ENCODE measurements at regions not wholly inside any gene's neighbourhood (a gene's known extent, or its start where the extent isn't known, plus 50 kb on each side); places are given as distances from the start of the nearest gene placed in this dataset.

DNA sequence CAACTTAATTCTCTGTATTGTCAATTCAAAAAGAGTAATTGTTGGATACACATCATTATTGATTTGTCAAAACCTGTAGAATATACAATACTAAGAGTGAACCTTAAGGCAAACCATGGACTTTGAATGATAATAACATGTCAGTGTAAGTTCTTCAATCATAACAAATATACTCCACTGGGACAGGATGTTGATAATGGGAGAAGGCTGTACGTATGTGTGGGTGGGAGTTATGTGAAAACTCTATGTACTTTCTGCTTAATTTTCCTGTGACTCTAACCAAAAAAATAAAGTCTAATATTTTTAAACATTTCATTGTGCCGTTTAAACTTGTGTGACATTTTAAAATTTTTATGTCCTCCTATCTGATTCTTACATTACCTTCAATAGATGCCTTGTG is 526.7 kb downstream of the SUCLA2 start:
- Histone ChIP-seq H3K4me3 (ENCODE audit: low read depth, low read length) (no peak overlapping the region), H3K9me3 (ENCODE audit: control insufficient read depth, insufficient read depth, low read depth, low read length) (no peaks in the 10 kb centered on the region), H3K4me1 (ENCODE audit: control insufficient read depth, insufficient read depth, low read length) (no peaks in the 10 kb centered on the region), H3K36me3 (ENCODE audit: control insufficient read depth in 2 of 2, insufficient read depth in 1 of 2, low read length in 2 of 2) (no peaks in the 10 kb centered on the region), H3K27ac (ENCODE audit: extremely low read depth, low read depth, low read length) (no peak overlapping the region)
- ChIA-PET CTCF (no interaction called here), POLR2A (no interaction called here)
- TF ChIP-seq, protein P1, sequence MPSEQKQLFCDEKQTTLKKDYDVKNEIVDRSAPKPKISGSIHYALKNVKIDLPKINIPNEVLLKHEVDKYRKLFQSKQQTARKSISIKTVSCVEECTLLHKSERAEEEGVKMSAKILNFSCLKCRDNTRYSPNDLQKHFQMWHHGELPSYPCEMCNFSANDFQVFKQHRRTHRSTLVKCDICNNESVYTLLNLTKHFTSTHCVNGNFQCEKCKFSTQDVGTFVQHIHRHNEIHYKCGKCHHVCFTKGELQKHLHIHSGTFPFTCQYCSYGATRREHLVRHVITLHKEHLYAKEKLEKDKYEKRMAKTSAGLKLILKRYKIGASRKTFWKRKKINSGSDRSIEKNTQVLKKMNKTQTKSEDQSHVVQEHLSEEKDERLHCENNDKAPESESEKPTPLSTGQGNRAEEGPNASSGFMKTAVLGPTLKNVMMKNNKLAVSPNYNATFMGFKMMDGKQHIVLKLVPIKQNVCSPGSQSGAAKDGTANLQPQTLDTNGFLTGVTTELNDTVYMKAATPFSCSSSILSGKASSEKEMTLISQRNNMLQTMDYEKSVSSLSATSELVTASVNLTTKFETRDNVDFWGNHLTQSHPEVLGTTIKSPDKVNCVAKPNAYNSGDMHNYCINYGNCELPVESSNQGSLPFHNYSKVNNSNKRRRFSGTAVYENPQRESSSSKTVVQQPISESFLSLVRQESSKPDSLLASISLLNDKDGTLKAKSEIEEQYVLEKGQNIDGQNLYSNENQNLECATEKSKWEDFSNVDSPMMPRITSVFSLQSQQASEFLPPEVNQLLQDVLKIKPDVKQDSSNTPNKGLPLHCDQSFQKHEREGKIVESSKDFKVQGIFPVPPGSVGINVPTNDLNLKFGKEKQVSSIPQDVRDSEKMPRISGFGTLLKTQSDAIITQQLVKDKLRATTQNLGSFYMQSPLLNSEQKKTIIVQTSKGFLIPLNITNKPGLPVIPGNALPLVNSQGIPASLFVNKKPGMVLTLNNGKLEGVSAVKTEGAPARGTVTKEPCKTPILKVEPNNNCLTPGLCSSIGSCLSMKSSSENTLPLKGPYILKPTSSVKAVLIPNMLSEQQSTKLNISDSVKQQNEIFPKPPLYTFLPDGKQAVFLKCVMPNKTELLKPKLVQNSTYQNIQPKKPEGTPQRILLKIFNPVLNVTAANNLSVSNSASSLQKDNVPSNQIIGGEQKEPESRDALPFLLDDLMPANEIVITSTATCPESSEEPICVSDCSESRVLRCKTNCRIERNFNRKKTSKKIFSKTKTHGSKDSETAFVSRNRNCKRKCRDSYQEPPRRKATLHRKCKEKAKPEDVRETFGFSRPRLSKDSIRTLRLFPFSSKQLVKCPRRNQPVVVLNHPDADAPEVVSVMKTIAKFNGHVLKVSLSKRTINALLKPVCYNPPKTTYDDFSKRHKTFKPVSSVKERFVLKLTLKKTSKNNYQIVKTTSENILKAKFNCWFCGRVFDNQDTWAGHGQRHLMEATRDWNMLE (tag by site-specific recombination; conservative IDR thresholded peaks at IDR 0.05; ENCODE audit: low read depth), result no peak
- TF ChIP-seq ZFP3 (tag by site-specific recombination; IDR thresholded peaks at IDR 0.05; ENCODE audit: low read depth), result no peak
- TF ChIP-seq ZEB2 (tag by site-specific recombination; IDR thresholded peaks at IDR 0.05), result no peak
- TF ChIP-seq ZNF394 (tag by site-specific recombination; IDR thresholded peaks at IDR 0.05; ENCODE audit: borderline replicate concordance), result no peak
- no peak for TF ChIP-seq ZNF266 (tag by site-specific recombination; IDR thresholded peaks at IDR 0.05; ENCODE audit: low read depth)
- TF ChIP-seq, protein P2, sequence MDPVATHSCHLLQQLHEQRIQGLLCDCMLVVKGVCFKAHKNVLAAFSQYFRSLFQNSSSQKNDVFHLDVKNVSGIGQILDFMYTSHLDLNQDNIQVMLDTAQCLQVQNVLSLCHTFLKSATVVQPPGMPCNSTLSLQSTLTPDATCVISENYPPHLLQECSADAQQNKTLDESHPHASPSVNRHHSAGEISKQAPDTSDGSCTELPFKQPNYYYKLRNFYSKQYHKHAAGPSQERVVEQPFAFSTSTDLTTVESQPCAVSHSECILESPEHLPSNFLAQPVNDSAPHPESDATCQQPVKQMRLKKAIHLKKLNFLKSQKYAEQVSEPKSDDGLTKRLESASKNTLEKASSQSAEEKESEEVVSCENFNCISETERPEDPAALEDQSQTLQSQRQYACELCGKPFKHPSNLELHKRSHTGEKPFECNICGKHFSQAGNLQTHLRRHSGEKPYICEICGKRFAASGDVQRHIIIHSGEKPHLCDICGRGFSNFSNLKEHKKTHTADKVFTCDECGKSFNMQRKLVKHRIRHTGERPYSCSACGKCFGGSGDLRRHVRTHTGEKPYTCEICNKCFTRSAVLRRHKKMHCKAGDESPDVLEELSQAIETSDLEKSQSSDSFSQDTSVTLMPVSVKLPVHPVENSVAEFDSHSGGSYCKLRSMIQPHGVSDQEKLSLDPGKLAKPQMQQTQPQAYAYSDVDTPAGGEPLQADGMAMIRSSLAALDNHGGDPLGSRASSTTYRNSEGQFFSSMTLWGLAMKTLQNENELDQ (tag by site-specific recombination; IDR thresholded peaks at IDR 0.05; ENCODE audit: low read depth), result no peak
- no peak for TF ChIP-seq ZNF157 (tag by site-specific recombination; IDR thresholded peaks at IDR 0.05)
- no peak for TF ChIP-seq ZNF311 (tag by site-specific recombination; IDR thresholded peaks at IDR 0.05; ENCODE audit: borderline replicate concordance)
- no peak for TF ChIP-seq ZNF560 (tag by site-specific recombination; IDR thresholded peaks at IDR 0.05; ENCODE audit: borderline replicate concordance)
- no peak for TF ChIP-seq ZFP37 (tag by site-specific recombination; IDR thresholded peaks at IDR 0.05)
- no peak for TF ChIP-seq ZNF2 (tag by site-specific recombination; IDR thresholded peaks at IDR 0.05)
- TF ChIP-seq, protein P3, sequence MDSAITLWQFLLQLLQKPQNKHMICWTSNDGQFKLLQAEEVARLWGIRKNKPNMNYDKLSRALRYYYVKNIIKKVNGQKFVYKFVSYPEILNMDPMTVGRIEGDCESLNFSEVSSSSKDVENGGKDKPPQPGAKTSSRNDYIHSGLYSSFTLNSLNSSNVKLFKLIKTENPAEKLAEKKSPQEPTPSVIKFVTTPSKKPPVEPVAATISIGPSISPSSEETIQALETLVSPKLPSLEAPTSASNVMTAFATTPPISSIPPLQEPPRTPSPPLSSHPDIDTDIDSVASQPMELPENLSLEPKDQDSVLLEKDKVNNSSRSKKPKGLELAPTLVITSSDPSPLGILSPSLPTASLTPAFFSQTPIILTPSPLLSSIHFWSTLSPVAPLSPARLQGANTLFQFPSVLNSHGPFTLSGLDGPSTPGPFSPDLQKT (IDR thresholded peaks at IDR 0.05; ENCODE audit: borderline replicate concordance, low read depth, low read length), result no peak
- TF ChIP-seq REPIN1 (tag by site-specific recombination; IDR thresholded peaks at IDR 0.05; ENCODE audit: low read depth), result no peak
- no peak for TF ChIP-seq KLF7 (tag by site-specific recombination; IDR thresholded peaks at IDR 0.05; ENCODE audit: borderline replicate concordance)
- no peak for TF ChIP-seq ZNF629 (tag by site-specific recombination; IDR thresholded peaks at IDR 0.05)
- TF ChIP-seq ZNF558 (tag by site-specific recombination; IDR thresholded peaks at IDR 0.05), result no peak
- TF ChIP-seq BCL11B (tag by site-specific recombination; IDR thresholded peaks at IDR 0.05; ENCODE audit: low read depth), result no peak

DNA sequence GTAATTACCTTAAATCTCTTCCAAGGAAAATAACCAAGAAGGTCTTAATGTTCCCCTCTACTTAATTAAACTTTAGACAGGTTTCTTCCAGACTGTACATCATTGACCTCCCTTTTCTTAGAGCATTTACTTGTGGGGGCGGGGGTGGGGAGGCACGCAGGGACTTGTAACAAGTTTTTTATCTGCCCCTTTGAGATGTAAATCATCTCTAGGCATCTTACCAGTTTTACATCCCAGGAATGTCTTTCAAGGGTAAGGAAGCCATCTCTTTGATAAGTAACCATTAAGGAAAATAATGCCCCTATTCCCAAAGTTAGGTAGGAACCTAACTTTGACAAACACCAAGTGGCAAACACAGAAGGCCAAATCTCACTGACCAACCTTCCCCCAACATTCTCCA is 528.6 kb downstream of the SUCLA2 start:
- Histone ChIP-seq H3K4me3 (ENCODE audit: low read depth, low read length) (no peak overlapping the region), H3K27ac (ENCODE audit: extremely low read depth, low read depth, low read length) (no peak overlapping the region)
- no peak for TF ChIP-seq ZNF391 (tag by site-specific recombination; IDR thresholded peaks at IDR 0.05; ENCODE audit: borderline replicate concordance, low read depth)
- TF ChIP-seq, protein P4, sequence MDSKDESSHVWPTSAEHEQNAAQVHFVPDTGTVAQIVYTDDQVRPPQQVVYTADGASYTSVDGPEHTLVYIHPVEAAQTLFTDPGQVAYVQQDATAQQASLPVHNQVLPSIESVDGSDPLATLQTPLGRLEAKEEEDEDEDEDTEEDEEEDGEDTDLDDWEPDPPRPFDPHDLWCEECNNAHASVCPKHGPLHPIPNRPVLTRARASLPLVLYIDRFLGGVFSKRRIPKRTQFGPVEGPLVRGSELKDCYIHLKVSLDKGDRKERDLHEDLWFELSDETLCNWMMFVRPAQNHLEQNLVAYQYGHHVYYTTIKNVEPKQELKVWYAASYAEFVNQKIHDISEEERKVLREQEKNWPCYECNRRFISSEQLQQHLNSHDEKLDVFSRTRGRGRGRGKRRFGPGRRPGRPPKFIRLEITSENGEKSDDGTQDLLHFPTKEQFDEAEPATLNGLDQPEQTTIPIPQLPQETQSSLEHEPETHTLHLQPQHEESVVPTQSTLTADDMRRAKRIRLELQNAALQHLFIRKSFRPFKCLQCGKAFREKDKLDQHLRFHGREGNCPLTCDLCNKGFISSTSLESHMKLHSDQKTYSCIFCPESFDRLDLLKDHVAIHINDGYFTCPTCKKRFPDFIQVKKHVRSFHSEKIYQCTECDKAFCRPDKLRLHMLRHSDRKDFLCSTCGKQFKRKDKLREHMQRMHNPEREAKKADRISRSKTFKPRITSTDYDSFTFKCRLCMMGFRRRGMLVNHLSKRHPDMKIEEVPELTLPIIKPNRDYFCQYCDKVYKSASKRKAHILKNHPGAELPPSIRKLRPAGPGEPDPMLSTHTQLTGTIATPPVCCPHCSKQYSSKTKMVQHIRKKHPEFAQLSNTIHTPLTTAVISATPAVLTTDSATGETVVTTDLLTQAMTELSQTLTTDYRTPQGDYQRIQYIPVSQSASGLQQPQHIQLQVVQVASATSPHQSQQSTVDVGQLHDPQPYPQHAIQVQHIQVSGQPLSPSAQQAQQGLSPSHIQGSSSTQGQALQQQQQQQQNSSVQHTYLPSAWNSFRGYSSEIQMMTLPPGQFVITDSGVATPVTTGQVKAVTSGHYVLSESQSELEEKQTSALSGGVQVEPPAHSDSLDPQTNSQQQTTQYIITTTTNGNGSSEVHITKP (tag by site-specific recombination; IDR thresholded peaks at IDR 0.05), result no peak
- TF ChIP-seq ZNF776 (tag by site-specific recombination; IDR thresholded peaks at IDR 0.05; ENCODE audit: borderline replicate concordance), result no peak
- no peak for TF ChIP-seq ZNF292 (tag by site-specific recombination; IDR thresholded peaks at IDR 0.05; ENCODE audit: borderline replicate concordance, low read depth)
- TF ChIP-seq ZNF394 (tag by site-specific recombination; IDR thresholded peaks at IDR 0.05; ENCODE audit: borderline replicate concordance), result no peak
- no peak for TF ChIP-seq HOXA7 (CRISPR knock-in tag; IDR thresholded peaks at IDR 0.05; ENCODE audit: borderline replicate concordance)

More for the DNA sequence above, 528.6 kb downstream of the SUCLA2 start:
- ChIA-PET CTCF (no interaction called here), POLR2A (no interaction called here)
- H3K4me1 ChIP-seq (ENCODE audit: control insufficient read depth, insufficient read depth, low read length), result no peaks in the 10 kb centered on the region
- H3K36me3 ChIP-seq (ENCODE audit: control insufficient read depth in 2 of 2, insufficient read depth in 1 of 2, low read length in 2 of 2), result no peaks in the 10 kb centered on the region
- H3K9me3 ChIP-seq (ENCODE audit: control insufficient read depth, insufficient read depth, low read depth, low read length), result no peaks in the 10 kb centered on the region
